B cell (primary cell): ENCODE measurements at regions not wholly inside any gene's neighbourhood (a gene's known extent, or its start where the extent isn't known, plus 50 kb on each side); places are given as distances from the start of the nearest gene placed in this dataset.

Source experiments
- ATAC-seq: fragments of 200-7000 bp; cut with Tn5 transposase; one replicate; pipeline ENCODE4 v1.10.0; 2021; ENCODE audit warnings: low read depth, mild to moderate bottlenecking, moderate number of reproducible peaks, moderate library complexity
- CTCF ChIA-PET: fragments of 350-600 bp; sonication (Branson Sonifier 250); formaldehyde crosslinking; loops from one replicate; lab custom pipeline; 2021; ENCODE audit warnings: antibody characterized with exemption, inconsistent platforms; lab: Charles Lee
- POLR2A ChIA-PET: fragments of 350-600 bp; sonication (Branson Sonifier 250); formaldehyde crosslinking; loops from one replicate; lab custom pipeline; 2021; ENCODE audit warnings: antibody characterized with exemption; lab: Charles Lee
- DNase-seq: peaks from one replicate; pipeline ENCODE4 v3.0.0; 2013
- H2AFZ ChIP-seq: 2 replicates; pipeline ENCODE4 v1.6.1; 2012; ENCODE audit warnings: mild to moderate bottlenecking, low read depth, low read length; ENCODE audit not compliant: insufficient read depth, poor library complexity, severe bottlenecking
- H3K27ac ChIP-seq, 2 donors: 1 replicate in 1 of 2; 2 replicates in 1 of 2; pipeline ENCODE4 v1.5.1; 2012 to 2013; ENCODE audit warnings: low read length in 2 of 2, mild to moderate bottlenecking in 2 of 2, moderate library complexity in 1 of 2
- H3K27me3 ChIP-seq, 4 experiments: fragments of 200-600 bp in 1 of 4; sonication (generic) in 1 of 4; replicated peaks in 1 of 4; 1 replicate in 2 of 4; 2 replicates in 2 of 4; pipeline versions ENCODE4 v1.6.1 to v1.7.0; 2013 to 2016; ENCODE audit warnings: low read length in 3 of 4, mild to moderate bottlenecking in 2 of 4, mixed read lengths in 1 of 4, moderate library complexity in 1 of 4; ENCODE audit not compliant: insufficient read depth in 4 of 4, control insufficient read depth in 3 of 4; ENCODE audit errors: control extremely low read depth in 1 of 4
- H3K36me3 ChIP-seq, 2 experiments: replicated peaks in 1 of 2; 1 replicate in 1 of 2; 2 replicates in 1 of 2; pipeline versions ENCODE4 v1.6.1 to v1.7.1; 2013; ENCODE audit warnings: low read length in 1 of 2; ENCODE audit not compliant: insufficient read depth in 2 of 2, control insufficient read depth in 1 of 2; ENCODE audit errors: control extremely low read depth in 1 of 2, extremely low read depth in 1 of 2
- H3K4me1 ChIP-seq, 2 donors: fragments of 200-600 bp in 1 of 2; sonication (generic) in 1 of 2; 1 replicate in 1 of 2; 2 replicates in 1 of 2; pipeline versions ENCODE4 v1.5.1 to v1.6.1; 2013 to 2017; ENCODE audit warnings: low read length in 2 of 2; ENCODE audit not compliant: control insufficient read depth in 2 of 2, insufficient read depth in 2 of 2
- H3K4me2 ChIP-seq: replicated peaks from 2 replicates; pipeline ENCODE3; 2012; ENCODE audit warnings: mild to moderate bottlenecking, low read depth, low read length; ENCODE audit not compliant: poor library complexity, severe bottlenecking
- H3K4me3 ChIP-seq, 5 experiments: fragments of 200-600 bp in 1 of 5; sonication (generic) in 1 of 5; 1 replicate in 3 of 5; 2 replicates in 2 of 5; pipeline versions ENCODE4 v1.5.1 to v1.7.0; 2011 to 2016; ENCODE audit warnings: low read length in 4 of 5, mild to moderate bottlenecking in 4 of 5, low read depth in 2 of 5, control low read depth in 1 of 5, moderate library complexity in 1 of 5; ENCODE audit not compliant: insufficient read depth in 1 of 5; ENCODE audit errors: control extremely low read depth in 1 of 5, extremely low read depth in 1 of 5
- H3K79me2 ChIP-seq: fragments of 200-600 bp; sonication (generic); one replicate; pipeline ENCODE4 v1.6.0; 2016; ENCODE audit warnings: low read length; ENCODE audit not compliant: control insufficient read depth, insufficient read depth
- H3K9ac ChIP-seq: fragments of 200-600 bp; sonication (generic); 2 replicates; pipeline ENCODE4 v1.6.1; 2017; ENCODE audit warnings: mild to moderate bottlenecking, low read length, moderate library complexity
- H3K9me3 ChIP-seq, 3 donors: one replicate each; pipeline versions ENCODE4 v1.6.1 to v1.7.1; 2013; ENCODE audit warnings: low read length in 2 of 3; ENCODE audit not compliant: control insufficient read depth in 2 of 3, insufficient read depth in 1 of 3; ENCODE audit errors: control extremely low read depth in 1 of 3
- H4K20me1 ChIP-seq: 2 replicates; pipeline ENCODE4 v1.6.0; 2012; ENCODE audit warnings: mild to moderate bottlenecking, low read length; ENCODE audit not compliant: insufficient read depth, control insufficient read depth, poor library complexity, severe bottlenecking
- H3K27ac Mint-ChIP-seq: one replicate; pipeline ENCODE4 v1.8.0; 2021; ENCODE audit warnings: mixed read lengths
- H3K27me3 Mint-ChIP-seq: one replicate; pipeline ENCODE4 v1.8.0; 2021; ENCODE audit warnings: mixed read lengths
- H3K4me1 Mint-ChIP-seq: one replicate; pipeline ENCODE4 v1.8.0; 2021; ENCODE audit warnings: mixed read lengths
- H3K4me3 Mint-ChIP-seq: one replicate; pipeline ENCODE4 v1.8.0; 2021; ENCODE audit warnings: mixed read lengths
- H3K9me3 Mint-ChIP-seq: one replicate; pipeline ENCODE4 v1.8.0; 2022; ENCODE audit warnings: mixed read lengths; ENCODE audit not compliant: insufficient read depth
- EZH2 ChIP-seq: IDR thresholded peaks from 2 replicates; pipeline ENCODE4 v1.6.1; 2012; ENCODE audit warnings: borderline replicate concordance, low read depth, mild to moderate bottlenecking, moderate library complexity, low read length; ENCODE audit not compliant: insufficient read depth, poor library complexity, severe bottlenecking
- WGBS: methylation state at CpG from one replicate; pipeline ENCODE4 v1.1.5; 2013; ENCODE audit warnings: missing lambda C conversion rate; ENCODE audit not compliant: insufficient coverage; 5-methylcytosine and 5-hydroxymethylcytosine counted together
- intact Hi-C: fragments of 100-400 bp; cut with micrococcal nuclease; formaldehyde crosslinking; loops from one replicate; pipeline ENCODE4 v1.10.0; 2022
- TF ChIP-seq, protein P1 (sequence below): fragments of 200-600 bp; IDR thresholded peaks from one replicate; pipeline ENCODE4 v1.8.0; 2022; ENCODE audit warnings: antibody characterized with exemption, mild to moderate bottlenecking

DNA sequence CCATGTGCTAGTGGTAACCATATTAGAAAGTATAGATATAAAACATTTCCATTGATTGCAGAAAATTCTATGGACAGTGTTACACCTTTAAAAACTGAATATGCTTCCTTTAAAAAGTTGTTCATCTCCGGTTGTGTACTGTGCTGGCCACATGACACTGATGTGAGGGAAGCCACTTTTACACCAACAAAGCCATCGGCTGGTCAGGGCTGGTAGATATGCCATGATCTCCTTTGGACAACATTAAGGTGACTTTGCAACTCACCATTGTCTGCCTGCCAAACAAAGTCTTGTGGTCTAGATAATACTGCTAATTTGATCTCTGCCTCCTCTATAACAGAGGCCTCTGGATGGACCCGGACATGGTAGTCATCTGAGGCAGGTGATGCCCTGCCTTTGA is 156.0 kb upstream of the RARB start:
- Histone ChIP-seq H3K4me1 (no peaks in the 10 kb centered on the region), H3K79me2 (no peaks in the 10 kb centered on the region), H3K9ac (no peak overlapping the region), H2AFZ (no peak overlapping the region), H3K4me2 (no peak overlapping the region), H3K4me3 (no peak overlapping the region), H3K36me3 (no peaks in the 10 kb centered on the region), H3K9me3 (peaks cover 0 to 1% (median 0%) of the 10 kb centered on the region in 3 donors), H3K27ac (no peak overlapping the region), H4K20me1 (no peaks in the 10 kb centered on the region), H3K27me3 (no peaks in the 10 kb centered on the region)
- CTCF ChIA-PET = no interaction called here
- POLR2A ChIA-PET = no interaction called here
- H3K4me3 Mint-ChIP-seq = no peak overlapping the region
- 95% methylated on average over 2 of the region's 3 CpGs for whole genome bisulfite sequencing
- no peaks in the 10 kb centered on the region for H3K4me1 Mint-ChIP-seq
- H3K9me3 Mint-ChIP-seq = no peaks in the 10 kb centered on the region
- intact Hi-C loops = no loop called here
- H3K27ac Mint-ChIP-seq = no peak overlapping the region
- no peaks in the 10 kb centered on the region for H3K27me3 Mint-ChIP-seq
- no peak for ATAC-seq
- no peak for DNase-seq
- TF ChIP-seq EZH2 = no peak
- TF ChIP-seq, protein P1, sequence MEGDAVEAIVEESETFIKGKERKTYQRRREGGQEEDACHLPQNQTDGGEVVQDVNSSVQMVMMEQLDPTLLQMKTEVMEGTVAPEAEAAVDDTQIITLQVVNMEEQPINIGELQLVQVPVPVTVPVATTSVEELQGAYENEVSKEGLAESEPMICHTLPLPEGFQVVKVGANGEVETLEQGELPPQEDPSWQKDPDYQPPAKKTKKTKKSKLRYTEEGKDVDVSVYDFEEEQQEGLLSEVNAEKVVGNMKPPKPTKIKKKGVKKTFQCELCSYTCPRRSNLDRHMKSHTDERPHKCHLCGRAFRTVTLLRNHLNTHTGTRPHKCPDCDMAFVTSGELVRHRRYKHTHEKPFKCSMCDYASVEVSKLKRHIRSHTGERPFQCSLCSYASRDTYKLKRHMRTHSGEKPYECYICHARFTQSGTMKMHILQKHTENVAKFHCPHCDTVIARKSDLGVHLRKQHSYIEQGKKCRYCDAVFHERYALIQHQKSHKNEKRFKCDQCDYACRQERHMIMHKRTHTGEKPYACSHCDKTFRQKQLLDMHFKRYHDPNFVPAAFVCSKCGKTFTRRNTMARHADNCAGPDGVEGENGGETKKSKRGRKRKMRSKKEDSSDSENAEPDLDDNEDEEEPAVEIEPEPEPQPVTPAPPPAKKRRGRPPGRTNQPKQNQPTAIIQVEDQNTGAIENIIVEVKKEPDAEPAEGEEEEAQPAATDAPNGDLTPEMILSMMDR = no peak

DNA sequence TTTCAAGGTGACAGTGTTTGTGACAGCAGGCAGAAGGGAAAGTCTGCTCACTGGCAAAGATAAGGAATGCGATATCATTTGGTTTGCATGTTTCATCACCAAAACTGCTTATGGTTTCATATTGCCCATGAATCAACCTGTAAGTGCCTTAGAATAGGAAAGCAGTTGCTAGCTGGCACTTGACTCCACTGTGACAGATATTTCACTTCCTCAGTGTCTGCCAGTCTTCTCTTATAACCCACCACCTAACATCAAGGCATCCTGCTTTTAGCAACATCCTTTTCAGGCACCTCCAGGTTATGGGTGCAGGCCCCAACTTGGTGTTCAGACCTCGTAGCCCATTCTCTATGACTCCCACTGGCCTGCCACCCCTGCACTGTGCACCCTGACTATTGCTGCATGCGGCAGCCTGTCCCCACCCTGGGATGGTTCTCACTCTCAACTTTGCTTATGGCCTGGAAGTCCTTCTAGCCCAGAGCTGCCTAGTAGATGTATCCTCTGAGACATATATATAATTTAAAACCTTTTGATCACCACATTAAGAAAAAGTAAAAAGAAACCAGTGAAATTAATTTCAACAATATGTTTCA is 154.4 kb upstream of the RARB start:
- Histone ChIP-seq H3K9ac (no peak overlapping the region), H3K9me3 (peaks cover 0 to 1% (median 0%) of the 10 kb centered on the region in 3 donors), H3K27me3 (no peaks in the 10 kb centered on the region), H3K4me1 (no peaks in the 10 kb centered on the region), H3K27ac (no peak overlapping the region), H3K4me3 (no peak overlapping the region), H3K4me2 (no peak overlapping the region), H2AFZ (no peak overlapping the region), H3K79me2 (no peaks in the 10 kb centered on the region), H4K20me1 (no peaks in the 10 kb centered on the region), H3K36me3 (no peaks in the 10 kb centered on the region)
- TF ChIP-seq, protein P1 = no peak
- TF ChIP-seq EZH2 = no peak
- Mint-ChIP-seq H3K4me1 (no peaks in the 10 kb centered on the region), H3K9me3 (no peaks in the 10 kb centered on the region), H3K27ac (no peak overlapping the region), H3K27me3 (no peaks in the 10 kb centered on the region), H3K4me3 (no peak overlapping the region)
- no peak for DNase-seq
- intact Hi-C loops = no loop called here
- 69% methylated on average over 2 of the region's 3 CpGs for WGBS
- no peak for ATAC-seq
- CTCF ChIA-PET = no interaction called here
- POLR2A ChIA-PET = no interaction called here
